Fibroblast of lung (primary cell): ENCODE measurements at regions not wholly inside any gene's neighbourhood (a gene's known extent, or its start where the extent isn't known, plus 50 kb on each side); places are given as distances from the start of the nearest gene placed in this dataset.

ENCODE experiments used
- DNase-seq, 2 donors: peaks; one replicate each; pipeline versions ENCODE4 v3.0.0 to v3.0.0-alpha.2; 2010; ENCODE audit warnings: low read depth in 2 of 2
- H2AFZ ChIP-seq: 2 replicates; pipeline ENCODE4 v1.5.1; 2012; ENCODE audit warnings: low read length, control low read depth, inconsistent platforms
- H3K27ac ChIP-seq: 2 replicates; pipeline ENCODE4 v1.5.1; 2011; ENCODE audit warnings: low read length, control low read depth; ENCODE audit not compliant: insufficient read depth
- H3K27me3 ChIP-seq: 2 replicates; pipeline ENCODE4 v1.5.1; 2011; ENCODE audit warnings: mild to moderate bottlenecking, low read length; ENCODE audit not compliant: control insufficient read depth, insufficient read depth
- H3K36me3 ChIP-seq: 2 replicates; pipeline ENCODE4 v1.5.1; 2011; ENCODE audit warnings: low read length; ENCODE audit not compliant: control insufficient read depth, insufficient read depth
- H3K4me1 ChIP-seq: 2 replicates; pipeline ENCODE4 v1.5.1; 2011; ENCODE audit warnings: low read length; ENCODE audit not compliant: control insufficient read depth, insufficient read depth; ENCODE audit errors: extremely low read depth
- H3K4me2 ChIP-seq: 2 replicates; pipeline ENCODE4 v1.5.1; 2011; ENCODE audit warnings: low read length, control low read depth; ENCODE audit not compliant: insufficient read depth; ENCODE audit errors: extremely low read depth
- H3K4me3 ChIP-seq, 4 experiments: fragments of 200-600 bp in 1 of 4; sonication (generic) in 1 of 4; replicated peaks in 1 of 4; 2 replicates each; pipeline ENCODE4 v1.5.1; 2011 to 2016; ENCODE audit warnings: low read length in 4 of 4, low read depth in 3 of 4, mild to moderate bottlenecking in 3 of 4, control low read depth in 2 of 4, inconsistent platforms in 1 of 4, mixed read lengths in 1 of 4; ENCODE audit not compliant: insufficient read depth in 1 of 4; ENCODE audit errors: control extremely low read depth in 1 of 4
- H3K79me2 ChIP-seq: 2 replicates; pipeline ENCODE4 v1.5.1; 2012; ENCODE audit warnings: mild to moderate bottlenecking, low read length, inconsistent platforms; ENCODE audit not compliant: control insufficient read depth, insufficient read depth
- H3K9ac ChIP-seq: 2 replicates; pipeline ENCODE4 v1.5.1; 2011; ENCODE audit warnings: mild to moderate bottlenecking, low read length, control low read depth; ENCODE audit not compliant: insufficient read depth
- H3K9me3 ChIP-seq: 2 replicates; pipeline ENCODE4 v1.5.1; 2012; ENCODE audit warnings: low read depth, low read length; ENCODE audit not compliant: control insufficient read depth, insufficient read depth
- H4K20me1 ChIP-seq: 2 replicates; pipeline ENCODE4 v1.5.1; 2011; ENCODE audit warnings: low read length; ENCODE audit not compliant: control insufficient read depth, insufficient read depth; ENCODE audit errors: extremely low read depth
- CTCF ChIP-seq, 2 donors: IDR thresholded peaks in 1 of 2; conservative IDR thresholded peaks in 1 of 2; 1 replicate in 1 of 2; 2 replicates in 1 of 2; pipeline ENCODE4 v1.5.1; 2011 to 2012; ENCODE audit warnings: low read length in 2 of 2, control low read depth in 1 of 2, inconsistent platforms in 1 of 2, low read depth in 1 of 2, mild to moderate bottlenecking in 1 of 2
- EZH2 ChIP-seq: IDR thresholded peaks from 2 replicates; pipeline ENCODE4 v1.5.1; 2012; ENCODE audit warnings: low read length, control low read depth, mild to moderate bottlenecking; ENCODE audit errors: missing control alignments

- Histone ChIP-seq H3K9ac (no peak overlapping the region), H3K9me3 (no peaks in the 10 kb centered on the region), H4K20me1 (no peaks in the 10 kb centered on the region), H3K27ac (no peak overlapping the region), H3K4me1 (no peaks in the 10 kb centered on the region), H3K4me3 (no peak overlapping the region), H3K4me2 (no peak overlapping the region), H3K79me2 (no peaks in the 10 kb centered on the region), H2AFZ (no peak overlapping the region), H3K36me3 (no peaks in the 10 kb centered on the region), H3K27me3 (no peaks in the 10 kb centered on the region)
- DNase-seq = peak; percentile 17 to 43
- TF ChIP-seq EZH2 (no peak), CTCF (conservative IDR thresholded peaks at IDR 0.05 in 1 of 2, IDR thresholded peaks at IDR 0.05 in 1 of 2; ENCODE audit: low read depth in 1 of 2, low read length in 2 of 2) (no peak)
Measured at GRCh38 chr12:28089338-28089737, 100.9 kb upstream of the CCDC91 start.

- Histone ChIP-seq H3K4me1 (no peaks in the 10 kb centered on the region), H4K20me1 (no peaks in the 10 kb centered on the region), H3K36me3 (no peaks in the 10 kb centered on the region), H3K4me2 (no peak overlapping the region), H3K79me2 (no peaks in the 10 kb centered on the region), H3K9ac (no peak overlapping the region), H3K4me3 (no peak overlapping the region), H3K27me3 (no peaks in the 10 kb centered on the region), H3K9me3 (no peaks in the 10 kb centered on the region), H3K27ac (no peak overlapping the region), H2AFZ (no peak overlapping the region)
- TF ChIP-seq CTCF (conservative IDR thresholded peaks at IDR 0.05 in 1 of 2, IDR thresholded peaks at IDR 0.05 in 1 of 2; ENCODE audit: low read depth in 1 of 2, low read length in 2 of 2) (no peak), EZH2 (no peak)
- DNase-seq = no peak
Measured at GRCh38 chr12:28090835-28091234, 99.4 kb upstream of the CCDC91 start.

GRCh38 chr12:28092396-28092795, 97.9 kb upstream of the CCDC91 start:
- H3K9me3 ChIP-seq = no peaks in the 10 kb centered on the region
- H3K4me2 ChIP-seq = no peak overlapping the region
- no peaks in the 10 kb centered on the region for H3K27me3 ChIP-seq
- H3K9ac ChIP-seq = no peak overlapping the region
- H4K20me1 ChIP-seq = no peaks in the 10 kb centered on the region
- H2AFZ ChIP-seq = no peak overlapping the region
- no peak overlapping the region for H3K4me3 ChIP-seq
- no peak for DNase-seq
- H3K79me2 ChIP-seq = no peaks in the 10 kb centered on the region
- H3K36me3 ChIP-seq = no peaks in the 10 kb centered on the region
- no peak for TF ChIP-seq EZH2
- TF ChIP-seq CTCF (conservative IDR thresholded peaks at IDR 0.05 in 1 of 2, IDR thresholded peaks at IDR 0.05 in 1 of 2; ENCODE audit: low read depth in 1 of 2, low read length in 2 of 2) = no peak
- H3K27ac ChIP-seq = no peak overlapping the region
- H3K4me1 ChIP-seq = no peaks in the 10 kb centered on the region
